Mesenchymal stem cell (in vitro differentiated cells and primary cell): ENCODE measurements at regions not wholly inside any gene's neighbourhood (a gene's known extent, or its start where the extent isn't known, plus 50 kb on each side); places are given as distances from the start of the nearest gene placed in this dataset.

ENCODE experiments used
- DNase-seq: peaks from one replicate; pipeline ENCODE4 v3.0.0-alpha.2; 2013
- H2AFZ ChIP-seq: one replicate; pipeline ENCODE4 v1.6.1; 2013; ENCODE audit warnings: low read depth, mild to moderate bottlenecking, control low read depth, inconsistent platforms, low read length, moderate library complexity
- H2AK5ac ChIP-seq: 2 replicates; pipeline ENCODE4 v1.6.1; 2013; ENCODE audit warnings: low read length, moderate library complexity, mild to moderate bottlenecking, inconsistent platforms; ENCODE audit not compliant: severe bottlenecking
- H2BK120ac ChIP-seq: one replicate; pipeline ENCODE4 v1.6.1; 2013; ENCODE audit warnings: low read depth, mild to moderate bottlenecking, inconsistent platforms, low read length, moderate library complexity
- H2BK12ac ChIP-seq, 2 experiments: one replicate each; pipeline ENCODE4 v1.6.1; 2013; ENCODE audit warnings: inconsistent platforms in 2 of 2, low read length in 2 of 2, mild to moderate bottlenecking in 2 of 2, moderate library complexity in 2 of 2, control low read depth in 1 of 2
- H2BK15ac ChIP-seq: one replicate; pipeline ENCODE4 v1.6.1; 2013; ENCODE audit warnings: mild to moderate bottlenecking, low read depth, inconsistent platforms; ENCODE audit not compliant: poor library complexity, severe bottlenecking
- H2BK5ac ChIP-seq: 2 replicates; pipeline ENCODE4 v1.6.1; 2013; ENCODE audit warnings: low read depth, mild to moderate bottlenecking, low read length, control low read depth, inconsistent platforms; ENCODE audit not compliant: poor library complexity, severe bottlenecking
- H3K14ac ChIP-seq, 2 experiments: one replicate each; pipeline ENCODE4 v1.6.1; 2013; ENCODE audit warnings: inconsistent platforms in 2 of 2, low read length in 2 of 2, control low read depth in 1 of 2, mild to moderate bottlenecking in 1 of 2, moderate library complexity in 1 of 2
- H3K18ac ChIP-seq, 2 experiments: one replicate each; pipeline ENCODE4 v1.6.1; 2013; ENCODE audit warnings: inconsistent platforms in 2 of 2, low read length in 2 of 2, control low read depth in 1 of 2, low read depth in 1 of 2, mild to moderate bottlenecking in 1 of 2
- H3K23ac ChIP-seq, 2 experiments: one replicate each; pipeline ENCODE4 v1.6.1; 2013; ENCODE audit warnings: inconsistent platforms in 2 of 2, low read length in 2 of 2, mild to moderate bottlenecking in 2 of 2, moderate library complexity in 2 of 2, control low read depth in 1 of 2
- H3K27ac ChIP-seq: 2 replicates; pipeline ENCODE4 v1.5.1; 2013; ENCODE audit warnings: mild to moderate bottlenecking, moderate library complexity, low read length, control low read depth, inconsistent platforms; ENCODE audit not compliant: poor library complexity, severe bottlenecking
- H3K27me3 ChIP-seq, 2 experiments: 2 replicates each; pipeline versions ENCODE4 v1.6.1 to v1.7.0; 2013; ENCODE audit warnings: low read length in 2 of 2, mild to moderate bottlenecking in 2 of 2, moderate library complexity in 2 of 2, control low read depth in 1 of 2, inconsistent platforms in 1 of 2; ENCODE audit not compliant: control insufficient read depth in 1 of 2, insufficient read depth in 1 of 2
- H3K36me3 ChIP-seq, 2 experiments: 2 replicates each; pipeline versions ENCODE4 v1.6.1 to v1.7.0; 2013; ENCODE audit warnings: low read length in 2 of 2, control low read depth in 1 of 2, inconsistent platforms in 1 of 2, low read depth in 1 of 2, mild to moderate bottlenecking in 1 of 2; ENCODE audit not compliant: insufficient read depth in 2 of 2, control insufficient read depth in 1 of 2
- H3K4ac ChIP-seq, 2 experiments: one replicate each; pipeline ENCODE4 v1.6.1; 2013; ENCODE audit warnings: inconsistent platforms in 2 of 2, low read length in 2 of 2, mild to moderate bottlenecking in 2 of 2, moderate library complexity in 2 of 2, control low read depth in 1 of 2, low read depth in 1 of 2
- H3K4me1 ChIP-seq: 2 replicates; pipeline ENCODE4 v1.6.1; 2013; ENCODE audit warnings: low read depth, low read length, control low read depth; ENCODE audit not compliant: control insufficient read depth, insufficient read depth
- H3K4me2 ChIP-seq: 2 replicates; pipeline ENCODE4 v1.6.1; 2013; ENCODE audit warnings: low read length, mild to moderate bottlenecking, inconsistent platforms; ENCODE audit not compliant: poor library complexity, severe bottlenecking
- H3K4me3 ChIP-seq, 2 experiments: 2 replicates each; pipeline versions ENCODE4 v1.5.1 to v1.7.0; 2013; ENCODE audit warnings: low read length in 2 of 2, mild to moderate bottlenecking in 2 of 2, control low read depth in 1 of 2, low read depth in 1 of 2; ENCODE audit not compliant: insufficient read depth in 1 of 2
- H3K79me1 ChIP-seq: replicated peaks from 2 replicates; pipeline ENCODE4 v1.6.1; 2013; ENCODE audit warnings: mild to moderate bottlenecking, control low read depth, low read length, inconsistent platforms; ENCODE audit not compliant: poor library complexity, severe bottlenecking
- H3K9ac ChIP-seq: 2 replicates; pipeline ENCODE4 v1.7.0; 2013; ENCODE audit warnings: mild to moderate bottlenecking, low read length, moderate library complexity
- H3K9me3 ChIP-seq: 2 replicates; pipeline ENCODE4 v1.7.0; 2013; ENCODE audit warnings: mild to moderate bottlenecking, low read length; ENCODE audit not compliant: control insufficient read depth
- H4K8ac ChIP-seq: one replicate; pipeline ENCODE4 v1.6.1; 2013; ENCODE audit warnings: inconsistent platforms, mild to moderate bottlenecking, low read length, moderate library complexity
- H4K91ac ChIP-seq: one replicate; pipeline ENCODE4 v1.6.1; 2013; ENCODE audit warnings: mild to moderate bottlenecking, low read length, inconsistent platforms
- WGBS: methylation state at CpG from one replicate; pipeline ENCODE4 v1.1.7; 2013; ENCODE audit warnings: mixed read lengths; 5-methylcytosine and 5-hydroxymethylcytosine counted together

DNA sequence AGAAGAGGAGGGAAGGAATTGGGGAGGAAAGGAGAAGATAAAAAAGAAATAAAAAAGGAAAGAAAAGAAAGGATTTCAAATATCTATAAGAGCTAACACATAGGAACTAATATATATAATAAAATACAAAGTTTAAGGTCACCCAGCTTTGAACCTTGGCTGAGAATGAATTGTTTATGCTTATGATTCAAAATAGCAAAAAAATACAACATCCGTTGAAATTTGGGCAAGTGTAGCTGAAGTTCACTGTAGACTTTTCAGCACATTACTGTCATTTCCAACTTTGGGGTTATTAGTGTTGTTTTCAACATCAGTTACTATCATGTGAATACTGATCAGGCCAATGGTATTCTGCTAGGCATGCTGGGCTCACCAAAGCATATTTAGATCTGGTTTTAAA is 395.2 kb upstream of the INTU start:
- DNase-seq = no peak
- no peaks in the 10 kb centered on the region for H3K36me3 ChIP-seq
- no peak overlapping the region for H3K14ac ChIP-seq
- H3K18ac ChIP-seq = no peak overlapping the region
- no peak overlapping the region for H2BK12ac ChIP-seq
- no peak overlapping the region for H4K91ac ChIP-seq
- H3K23ac ChIP-seq = no peak overlapping the region
- no peak overlapping the region for H2AK5ac ChIP-seq
- H2AFZ ChIP-seq = no peak overlapping the region
- H3K79me1 ChIP-seq = no peaks in the 10 kb centered on the region
- no peak overlapping the region for H3K4me2 ChIP-seq
- 100% methylated on average over 1 of the region's 1 CpG for WGBS
- no peak overlapping the region for H2BK120ac ChIP-seq
- H2BK15ac ChIP-seq = no peak overlapping the region
- H3K9me3 ChIP-seq = no peaks in the 10 kb centered on the region
- H3K4me1 ChIP-seq = no peaks in the 10 kb centered on the region
- peak overlapping the region; percentile 32 for H3K9ac ChIP-seq
- H3K27ac ChIP-seq = no peak overlapping the region
- no peak overlapping the region for H3K4ac ChIP-seq
- H3K27me3 ChIP-seq = no peaks in the 10 kb centered on the region
- H4K8ac ChIP-seq = no peak overlapping the region
- no peak overlapping the region for H3K4me3 ChIP-seq
- no peak overlapping the region for H2BK5ac ChIP-seq

DNA sequence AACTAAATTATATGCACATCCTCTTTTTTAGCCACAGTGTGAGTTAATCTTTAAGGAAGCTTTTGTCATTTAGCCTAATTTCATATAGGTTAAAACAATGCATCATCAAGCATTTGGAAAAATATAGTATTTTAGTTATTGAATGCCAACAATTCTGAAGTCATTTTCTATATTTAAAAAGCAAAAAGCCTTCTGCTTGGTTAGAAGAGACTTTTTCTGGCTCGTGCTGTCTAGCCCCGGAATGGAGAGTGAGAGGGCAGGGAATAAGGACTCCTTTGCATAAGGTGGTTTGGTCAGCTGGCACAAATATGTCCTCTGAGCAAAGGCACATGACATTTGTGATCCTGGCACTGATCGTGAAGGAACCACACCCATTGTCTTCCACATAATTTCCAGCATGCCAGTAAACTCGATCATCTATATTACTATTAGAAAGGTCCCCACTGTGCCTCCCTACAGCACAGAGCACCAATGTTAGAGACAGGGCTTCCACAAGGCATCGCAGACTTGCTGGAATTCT is 393.7 kb upstream of the INTU start:
- Histone ChIP-seq H3K27me3 (no peaks in the 10 kb centered on the region), H2BK120ac (no peak overlapping the region), H2BK15ac (no peak overlapping the region), H4K91ac (no peak overlapping the region), H3K4ac (no peak overlapping the region), H3K79me1 (no peaks in the 10 kb centered on the region), H3K4me2 (no peak overlapping the region), H3K23ac (no peak overlapping the region), H2BK12ac (no peak overlapping the region), H3K27ac (no peak overlapping the region), H3K18ac (no peak overlapping the region), H3K4me1 (no peaks in the 10 kb centered on the region), H3K4me3 (no peak overlapping the region), H3K9me3 (no peaks in the 10 kb centered on the region), H3K36me3 (no peaks in the 10 kb centered on the region), H4K8ac (peak overlapping the region; percentile 23), H3K9ac (peak overlapping the region; percentile 8), H2BK5ac (no peak overlapping the region), H2AK5ac (no peak overlapping the region), H2AFZ (no peak overlapping the region), H3K14ac (no peak overlapping the region)
- no peak for DNase-seq
- 89% methylated on average over 4 of the region's 5 CpGs for WGBS

DNA sequence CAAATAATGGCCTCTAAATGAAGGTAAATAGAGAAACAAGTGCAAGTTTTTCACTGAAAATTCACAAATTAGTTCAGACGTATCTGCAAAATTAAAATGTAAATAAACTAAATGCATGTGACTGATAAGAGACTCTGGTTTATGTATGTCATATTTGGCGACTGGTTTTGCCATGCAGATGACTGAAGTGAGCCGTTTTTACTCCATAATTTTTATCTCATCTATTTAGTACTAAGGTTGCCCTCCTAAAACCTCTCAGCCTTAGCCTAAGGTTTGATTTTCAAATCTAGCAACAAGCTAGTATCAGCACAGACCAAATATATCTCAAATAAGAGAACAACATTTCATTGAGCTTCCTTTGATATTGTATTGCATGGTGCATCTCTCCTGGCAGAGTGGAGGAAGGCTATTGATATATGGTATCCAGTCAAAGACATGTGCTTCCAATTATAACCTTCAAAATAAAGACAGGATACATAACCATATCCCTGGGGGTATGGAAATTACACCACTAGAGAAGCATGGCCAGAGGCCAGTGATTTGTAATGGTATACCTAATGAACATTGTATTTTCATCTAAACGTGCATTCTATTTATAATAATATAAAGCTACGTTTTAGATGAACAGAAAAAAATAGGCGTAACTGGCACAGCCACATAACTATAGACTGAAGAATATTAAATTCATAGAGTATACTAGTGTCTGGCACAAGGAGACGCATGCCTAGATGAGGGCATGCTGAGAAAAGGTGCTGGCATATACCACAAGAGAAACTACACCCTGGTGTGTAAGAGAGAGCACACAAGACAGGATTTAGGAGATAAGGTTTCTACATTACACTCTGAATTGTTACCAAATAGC is 392.6 kb upstream of the INTU start:
- H3K36me3 ChIP-seq = no peaks in the 10 kb centered on the region
- no peak overlapping the region for H2AFZ ChIP-seq
- H3K27me3 ChIP-seq = no peaks in the 10 kb centered on the region
- H2AK5ac ChIP-seq = no peak overlapping the region
- H2BK120ac ChIP-seq = no peak overlapping the region
- DNase-seq = no peak
- H3K27ac ChIP-seq = no peak overlapping the region
- no peak overlapping the region for H3K4me2 ChIP-seq
- no peak overlapping the region for H3K18ac ChIP-seq
- H4K8ac ChIP-seq = no peak overlapping the region
- H3K4me3 ChIP-seq = peak overlapping the region in 1 of 2 experiments; percentile 15
- 78% methylated on average over 3 of the region's 7 CpGs for WGBS
- H3K14ac ChIP-seq = no peak overlapping the region
- H3K23ac ChIP-seq = no peak overlapping the region
- peak overlapping the region; percentile 8 for H3K9ac ChIP-seq
- no peak overlapping the region for H2BK15ac ChIP-seq
- no peak overlapping the region for H3K4ac ChIP-seq
- no peak overlapping the region for H4K91ac ChIP-seq
- H2BK12ac ChIP-seq = no peak overlapping the region
- no peak overlapping the region for H2BK5ac ChIP-seq
- no peaks in the 10 kb centered on the region for H3K79me1 ChIP-seq
- H3K9me3 ChIP-seq = no peaks in the 10 kb centered on the region
- H3K4me1 ChIP-seq = no peaks in the 10 kb centered on the region

DNA sequence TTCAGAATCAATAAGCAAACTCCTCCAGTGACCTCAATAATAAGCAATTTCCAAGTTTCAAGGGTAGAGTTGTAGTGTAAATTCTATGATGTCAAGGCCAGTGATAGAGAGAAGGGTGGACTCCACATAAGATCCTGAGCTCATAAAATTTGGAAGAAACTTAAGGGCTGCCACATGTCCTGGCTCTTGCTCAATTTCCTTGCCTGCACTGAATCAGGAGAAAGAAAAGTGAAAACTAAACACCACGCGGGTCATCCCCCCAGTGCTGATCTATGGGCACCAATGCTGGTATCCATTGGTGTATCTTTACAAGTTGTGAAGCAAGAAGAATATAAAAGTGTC is 392.0 kb upstream of the INTU start:
- Histone ChIP-seq H3K36me3 (no peaks in the 10 kb centered on the region), H3K27me3 (no peaks in the 10 kb centered on the region), H3K23ac (no peak overlapping the region), H3K4me2 (no peak overlapping the region), H3K4me1 (no peaks in the 10 kb centered on the region), H4K8ac (no peak overlapping the region), H2AFZ (no peak overlapping the region), H3K4me3 (peak overlapping the region in 1 of 2 experiments; percentile 15), H2AK5ac (no peak overlapping the region), H3K79me1 (no peaks in the 10 kb centered on the region), H4K91ac (no peak overlapping the region), H3K18ac (no peak overlapping the region), H2BK5ac (no peak overlapping the region), H3K27ac (no peak overlapping the region), H3K9me3 (no peaks in the 10 kb centered on the region), H2BK120ac (no peak overlapping the region), H3K4ac (no peak overlapping the region), H3K14ac (no peak overlapping the region), H3K9ac (peak overlapping the region; percentile 3), H2BK15ac (no peak overlapping the region), H2BK12ac (no peak overlapping the region)
- 96% methylated on average over 2 of the region's 2 CpGs for WGBS
- DNase-seq = no peak
